Ovary (tissue), 3 donors: ENCODE measurements at regions not wholly inside any gene's neighbourhood (a gene's known extent, or its start where the extent isn't known, plus 50 kb on each side); places are given as distances from the start of the nearest gene placed in this dataset.

Experiments used
- CTCF ChIP-seq, 3 donors: fragments of 450-650 bp in 2 of 3; fragments of 200-600 bp in 1 of 3; IDR thresholded peaks; one replicate each; pipeline versions ENCODE4 v1.5.1 to v1.8.0; 2016 to 2022; ENCODE audit warnings: antibody characterized with exemption in 3 of 3, mild to moderate bottlenecking in 1 of 3
- EP300 ChIP-seq: sonication (generic); formaldehyde crosslinking; IDR thresholded peaks from one replicate; pipeline ENCODE4 v1.6.1; 2017; ENCODE audit warnings: antibody characterized with exemption
- POLR2A ChIP-seq: fragments of 450-650 bp; IDR thresholded peaks from one replicate; pipeline ENCODE4 v1.6.1; 2017; ENCODE audit warnings: antibody characterized with exemption, mild to moderate bottlenecking, moderate library complexity
- donor health status: DM: no; HTN: no; CAD: no.

- TF ChIP-seq CTCF (IDR thresholded peaks at IDR 0.05) (no peak), POLR2A (no peak), EP300 (no peak)
These were observed 259.9 kb downstream of the NDUFA10 start for GRCh38 chr2:239765076-239765845.
